ENCODE measurements at regions not wholly inside any gene's neighbourhood (a gene's known extent, or its start where the extent isn't known, plus 50 kb on each side); places are given as distances from the start of the nearest gene placed in this dataset.

DNA sequence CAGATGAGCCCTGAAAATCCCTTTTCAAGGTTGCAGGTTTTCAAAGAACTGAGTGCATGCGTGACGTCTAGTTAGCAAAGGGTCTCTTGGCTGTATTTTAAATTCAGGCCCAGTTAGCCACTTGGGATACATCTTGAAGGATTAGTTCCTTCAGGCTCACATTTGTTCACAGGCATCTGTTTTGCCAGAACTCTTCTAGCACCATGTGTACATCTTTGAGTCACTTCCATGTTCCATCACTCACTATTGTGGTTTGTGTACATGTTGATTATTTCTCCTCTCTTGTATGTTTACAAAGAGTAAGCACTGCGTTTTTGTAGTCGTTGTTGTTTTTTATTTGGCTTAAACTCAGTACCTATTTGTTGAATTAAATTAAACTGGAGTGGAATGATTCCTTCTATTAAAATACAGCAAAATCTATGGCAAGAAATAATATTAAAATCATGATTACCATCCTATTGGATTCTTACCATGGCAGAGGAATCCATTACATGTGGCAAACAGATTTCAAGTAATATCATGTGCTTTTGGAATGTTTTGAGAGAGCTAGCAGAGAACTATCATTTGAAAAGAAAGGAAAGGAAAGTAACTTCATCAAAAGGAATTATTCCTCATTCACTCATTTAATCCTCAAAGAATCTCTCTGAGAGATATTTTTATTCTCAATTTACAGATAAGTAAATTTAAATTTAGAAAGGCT lies 438.9 kb upstream of the FAR2 start:
- H3K27ac ChIP-seq (ENCODE audit: insufficient read depth in 1 of 2, low read depth in 1 of 2, low read length in 2 of 2, poor library complexity in 1 of 2, severe bottlenecking in 2 of 2), result no peak overlapping the region

DNA sequence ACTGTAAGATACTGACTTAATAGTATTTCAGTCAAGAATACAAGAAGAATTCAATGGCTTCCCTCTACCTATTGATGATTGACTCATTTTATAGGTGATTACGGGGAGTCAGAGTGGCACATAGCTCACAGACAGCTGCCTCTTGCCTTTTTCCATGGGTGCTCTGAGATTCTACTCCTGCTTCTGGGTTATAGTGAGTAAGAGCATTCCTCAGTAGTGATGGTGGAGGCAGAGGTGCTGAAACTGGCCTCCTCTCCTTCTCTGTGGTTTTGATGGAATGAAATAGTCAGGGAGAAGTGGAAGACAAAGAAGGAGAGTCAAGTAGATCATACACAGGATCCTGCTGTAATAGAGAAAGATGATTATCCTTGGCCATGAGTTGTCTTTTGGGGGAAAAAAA lies 438.2 kb upstream of the FAR2 start:
- POLR2A ChIA-PET, result no interaction called here
- DNase-seq, result no peak
- Histone ChIP-seq H3K36me3 (ENCODE audit: control insufficient read depth in 4 of 4, insufficient read depth in 4 of 4, low read length in 3 of 4) (no peaks in the 10 kb centered on the region), H3K27me3 (replicated peaks in 2 of 5; ENCODE audit: control insufficient read depth in 4 of 5, insufficient read depth in 5 of 5, low read length in 4 of 5) (no peaks in the 10 kb centered on the region), H3K27ac (ENCODE audit: insufficient read depth in 1 of 2, low read depth in 1 of 2, low read length in 2 of 2, poor library complexity in 1 of 2, severe bottlenecking in 2 of 2) (no peak overlapping the region), H3K9me3 (ENCODE audit: control extremely low read depth in 1 of 5, control insufficient read depth in 4 of 5, insufficient read depth in 2 of 5, low read depth in 1 of 5, low read length in 4 of 5) (no peaks in the 10 kb centered on the region), H3K4me1 (ENCODE audit: control extremely low read depth in 1 of 4, control insufficient read depth in 4 of 4, insufficient read depth in 4 of 4, low read length in 3 of 4) (no peaks in the 10 kb centered on the region), H3K4me3 (ENCODE audit: control insufficient read depth in 1 of 7, extremely low read depth in 1 of 7, insufficient read depth in 4 of 7, low read depth in 2 of 7, low read length in 6 of 7) (no peak overlapping the region)
- 100% methylated on average over 1 of the region's 1 CpG for WGBS (ENCODE audit: insufficient coverage)
- CTCF ChIA-PET, result interaction anchor here (0.7 kb wide), 1 partner anchor 27 kb away, joined by 3 read pairs; no protein-coding TSS in a partner anchor

More for the DNA sequence above, 438.9 kb upstream of the FAR2 start:
- no peaks in the 10 kb centered on the region for H3K4me1 ChIP-seq (ENCODE audit: control extremely low read depth in 1 of 4, control insufficient read depth in 4 of 4, insufficient read depth in 4 of 4, low read length in 3 of 4)
- DNase-seq, result no peak
- no peaks in the 10 kb centered on the region for H3K36me3 ChIP-seq (ENCODE audit: control insufficient read depth in 4 of 4, insufficient read depth in 4 of 4, low read length in 3 of 4)
- WGBS (ENCODE audit: insufficient coverage), result 97% methylated on average over 2 of the region's 4 CpGs
- H3K4me3 ChIP-seq (ENCODE audit: control insufficient read depth in 1 of 7, extremely low read depth in 1 of 7, insufficient read depth in 4 of 7, low read depth in 2 of 7, low read length in 6 of 7), result no peak overlapping the region
- H3K9me3 ChIP-seq (ENCODE audit: control extremely low read depth in 1 of 5, control insufficient read depth in 4 of 5, insufficient read depth in 2 of 5, low read depth in 1 of 5, low read length in 4 of 5), result no peaks in the 10 kb centered on the region
- H3K27me3 ChIP-seq (replicated peaks in 2 of 5; ENCODE audit: control insufficient read depth in 4 of 5, insufficient read depth in 5 of 5, low read length in 4 of 5), result no peaks in the 10 kb centered on the region
- ChIA-PET CTCF (interaction anchor here (0.7 kb wide), 1 partner anchor 26 kb away, joined by 3 read pairs; no protein-coding TSS in a partner anchor), POLR2A (no interaction called here)

DNA sequence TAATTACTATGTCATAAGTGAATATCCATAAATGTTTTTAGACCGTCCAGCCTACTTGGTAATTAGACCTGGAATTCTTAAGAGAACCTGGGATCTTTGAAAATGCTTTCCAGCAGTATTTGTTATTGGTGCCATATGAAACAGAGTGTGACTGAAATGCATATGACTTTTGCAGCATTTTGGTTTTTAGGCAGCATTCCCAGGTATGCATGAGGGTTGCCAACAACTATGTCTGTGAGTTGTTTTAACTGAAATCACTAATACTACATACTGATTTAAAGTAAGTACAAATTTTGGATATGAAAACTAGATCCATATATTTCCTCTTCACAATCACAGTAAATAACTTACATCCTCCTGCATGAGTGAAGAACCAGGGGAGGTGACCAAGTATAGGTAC lies 437.7 kb upstream of the FAR2 start:
- WGBS (ENCODE audit: insufficient coverage), result 100% methylated on average over 1 of the region's 1 CpG

DNA sequence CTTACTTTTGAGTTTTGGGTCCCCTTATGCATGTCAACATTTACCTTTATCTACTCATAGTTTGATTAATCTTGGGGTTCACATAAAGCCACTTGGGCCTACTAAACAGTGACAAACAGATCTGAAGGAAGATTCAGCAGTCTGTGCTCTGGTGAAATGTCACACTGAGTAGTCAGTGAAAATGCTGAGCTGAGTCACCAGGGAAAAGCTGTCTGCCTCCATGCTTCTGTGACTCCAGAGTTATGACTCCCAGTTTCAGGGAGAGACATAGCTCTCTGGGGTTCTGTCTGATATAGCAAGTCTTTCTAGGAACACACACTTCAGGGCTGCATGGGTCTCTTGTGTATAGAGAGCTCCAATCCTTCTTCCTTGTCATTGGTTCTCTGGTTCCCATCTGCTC lies 406.3 kb upstream of the FAR2 start:
- Histone ChIP-seq H3K4me3 (ENCODE audit: control insufficient read depth in 1 of 7, extremely low read depth in 1 of 7, insufficient read depth in 4 of 7, low read depth in 2 of 7, low read length in 6 of 7) (no peak overlapping the region), H3K36me3 (ENCODE audit: control insufficient read depth in 4 of 4, insufficient read depth in 4 of 4, low read length in 3 of 4) (no peaks in the 10 kb centered on the region), H3K27me3 (replicated peaks in 2 of 5; ENCODE audit: control insufficient read depth in 4 of 5, insufficient read depth in 5 of 5, low read length in 4 of 5) (no peaks in the 10 kb centered on the region), H3K4me1 (ENCODE audit: control extremely low read depth in 1 of 4, control insufficient read depth in 4 of 4, insufficient read depth in 4 of 4, low read length in 3 of 4) (no peaks in the 10 kb centered on the region), H3K9me3 (ENCODE audit: control extremely low read depth in 1 of 5, control insufficient read depth in 4 of 5, insufficient read depth in 2 of 5, low read depth in 1 of 5, low read length in 4 of 5) (no peaks in the 10 kb centered on the region), H3K27ac (ENCODE audit: insufficient read depth in 1 of 2, low read depth in 1 of 2, low read length in 2 of 2, poor library complexity in 1 of 2, severe bottlenecking in 2 of 2) (no peak overlapping the region)
- no peak for DNase-seq
- ChIA-PET CTCF (interaction anchor here (1.1 kb wide), 1 partner anchor 10 kb away, joined by 4 read pairs; no protein-coding TSS in a partner anchor), POLR2A (no interaction called here)

More for the DNA sequence above, 437.7 kb upstream of the FAR2 start:
- H3K4me3 ChIP-seq (ENCODE audit: control insufficient read depth in 1 of 7, extremely low read depth in 1 of 7, insufficient read depth in 4 of 7, low read depth in 2 of 7, low read length in 6 of 7), result no peak overlapping the region
- ChIA-PET POLR2A (no interaction called here), CTCF (no interaction called here)
- DNase-seq, result no peak
- H3K27me3 ChIP-seq (replicated peaks in 2 of 5; ENCODE audit: control insufficient read depth in 4 of 5, insufficient read depth in 5 of 5, low read length in 4 of 5), result no peaks in the 10 kb centered on the region
- H3K36me3 ChIP-seq (ENCODE audit: control insufficient read depth in 4 of 4, insufficient read depth in 4 of 4, low read length in 3 of 4), result no peaks in the 10 kb centered on the region
- no peak overlapping the region for H3K27ac ChIP-seq (ENCODE audit: insufficient read depth in 1 of 2, low read depth in 1 of 2, low read length in 2 of 2, poor library complexity in 1 of 2, severe bottlenecking in 2 of 2)
- H3K9me3 ChIP-seq (ENCODE audit: control extremely low read depth in 1 of 5, control insufficient read depth in 4 of 5, insufficient read depth in 2 of 5, low read depth in 1 of 5, low read length in 4 of 5), result no peaks in the 10 kb centered on the region
- no peaks in the 10 kb centered on the region for H3K4me1 ChIP-seq (ENCODE audit: control extremely low read depth in 1 of 4, control insufficient read depth in 4 of 4, insufficient read depth in 4 of 4, low read length in 3 of 4)

DNA sequence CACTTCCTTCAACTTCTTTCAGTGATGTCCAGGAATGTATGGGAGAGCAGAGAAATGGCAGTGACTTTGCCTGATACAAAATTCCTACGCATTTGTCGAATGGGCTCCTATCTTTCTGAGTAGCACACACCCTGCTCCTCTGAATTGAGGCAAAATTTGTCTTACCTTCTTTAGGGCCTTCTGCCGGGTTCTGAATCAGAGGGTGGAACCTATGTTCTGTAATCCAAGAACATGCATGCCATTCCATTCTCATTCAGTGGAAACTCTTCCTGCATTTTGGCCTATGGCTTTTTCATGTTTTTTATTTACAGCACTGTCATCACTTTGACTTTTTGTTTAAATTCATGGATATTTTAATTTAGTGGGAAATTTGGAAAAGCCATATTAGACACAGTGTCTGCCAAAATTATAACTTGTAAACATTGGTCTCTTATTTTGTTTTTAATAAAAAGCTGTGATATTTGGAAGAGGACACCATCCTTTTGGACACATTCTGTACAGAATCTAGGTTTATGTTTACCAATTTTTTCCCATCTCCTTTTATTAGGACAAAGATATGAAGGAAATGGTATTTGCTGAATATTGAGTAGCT lies 402.2 kb upstream of the FAR2 start:
- POLR2A ChIA-PET, result no interaction called here
- CTCF ChIA-PET, result no interaction called here
- Histone ChIP-seq H3K4me1 (ENCODE audit: control extremely low read depth in 1 of 4, control insufficient read depth in 4 of 4, insufficient read depth in 4 of 4, low read length in 3 of 4) (no peaks in the 10 kb centered on the region), H3K27ac (ENCODE audit: insufficient read depth in 1 of 2, low read depth in 1 of 2, low read length in 2 of 2, poor library complexity in 1 of 2, severe bottlenecking in 2 of 2) (no peak overlapping the region), H3K36me3 (ENCODE audit: control insufficient read depth in 4 of 4, insufficient read depth in 4 of 4, low read length in 3 of 4) (no peaks in the 10 kb centered on the region), H3K4me3 (ENCODE audit: control insufficient read depth in 1 of 7, extremely low read depth in 1 of 7, insufficient read depth in 4 of 7, low read depth in 2 of 7, low read length in 6 of 7) (no peak overlapping the region), H3K9me3 (ENCODE audit: control extremely low read depth in 1 of 5, control insufficient read depth in 4 of 5, insufficient read depth in 2 of 5, low read depth in 1 of 5, low read length in 4 of 5) (no peaks in the 10 kb centered on the region), H3K27me3 (replicated peaks in 2 of 5; ENCODE audit: control insufficient read depth in 4 of 5, insufficient read depth in 5 of 5, low read length in 4 of 5) (no peaks in the 10 kb centered on the region)
- DNase-seq, result no peak
- 95% methylated on average over 3 of the region's 3 CpGs for WGBS (ENCODE audit: insufficient coverage)

DNA sequence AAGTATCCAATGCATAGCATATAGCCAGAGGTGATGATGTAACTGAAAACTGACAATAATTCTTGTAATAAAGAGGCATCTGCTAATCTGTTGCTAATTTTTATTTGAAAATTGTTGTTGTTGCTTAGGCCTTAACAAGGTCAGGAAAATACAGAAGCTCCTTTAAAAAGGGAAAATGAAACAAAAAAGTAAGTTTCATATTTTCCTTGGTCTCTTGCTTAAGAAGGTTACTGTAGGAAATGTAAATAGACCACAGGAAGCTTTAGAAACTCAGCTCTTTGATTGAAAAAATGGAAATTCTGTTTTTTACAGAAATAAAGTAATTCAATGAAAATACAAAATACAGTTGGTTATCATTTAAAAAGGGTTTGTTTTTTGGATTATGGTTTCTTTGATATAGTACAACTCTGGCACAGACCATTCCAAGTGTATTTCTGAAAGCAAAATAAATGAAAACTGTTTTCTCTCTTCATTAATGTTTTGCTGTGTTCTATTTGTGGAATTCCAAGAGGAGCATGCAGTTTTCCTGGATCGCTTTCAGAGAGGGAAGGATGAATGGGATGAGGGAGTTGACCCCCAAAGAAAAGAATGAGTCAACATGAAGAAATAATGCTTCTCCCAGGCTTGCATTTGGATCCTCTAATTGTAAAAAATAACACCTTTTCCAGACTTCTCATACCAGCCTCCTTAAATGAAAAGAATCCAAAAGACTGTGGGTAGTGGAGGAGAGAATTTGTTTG lies 398.0 kb upstream of the FAR2 start:
- Histone ChIP-seq H3K9me3 (ENCODE audit: control extremely low read depth in 1 of 5, control insufficient read depth in 4 of 5, insufficient read depth in 2 of 5, low read depth in 1 of 5, low read length in 4 of 5) (no peaks in the 10 kb centered on the region), H3K27ac (ENCODE audit: insufficient read depth in 1 of 2, low read depth in 1 of 2, low read length in 2 of 2, poor library complexity in 1 of 2, severe bottlenecking in 2 of 2) (no peak overlapping the region), H3K4me1 (ENCODE audit: control extremely low read depth in 1 of 4, control insufficient read depth in 4 of 4, insufficient read depth in 4 of 4, low read length in 3 of 4) (no peaks in the 10 kb centered on the region), H3K36me3 (ENCODE audit: control insufficient read depth in 4 of 4, insufficient read depth in 4 of 4, low read length in 3 of 4) (no peaks in the 10 kb centered on the region), H3K4me3 (ENCODE audit: control insufficient read depth in 1 of 7, extremely low read depth in 1 of 7, insufficient read depth in 4 of 7, low read depth in 2 of 7, low read length in 6 of 7) (no peak overlapping the region), H3K27me3 (replicated peaks in 2 of 5; ENCODE audit: control insufficient read depth in 4 of 5, insufficient read depth in 5 of 5, low read length in 4 of 5) (no peaks in the 10 kb centered on the region)
- ChIA-PET CTCF (no interaction called here), POLR2A (no interaction called here)
- no CpG with 5 or more reads among the region's 1 CpG for WGBS (ENCODE audit: insufficient coverage)
- no peak for DNase-seq

DNA sequence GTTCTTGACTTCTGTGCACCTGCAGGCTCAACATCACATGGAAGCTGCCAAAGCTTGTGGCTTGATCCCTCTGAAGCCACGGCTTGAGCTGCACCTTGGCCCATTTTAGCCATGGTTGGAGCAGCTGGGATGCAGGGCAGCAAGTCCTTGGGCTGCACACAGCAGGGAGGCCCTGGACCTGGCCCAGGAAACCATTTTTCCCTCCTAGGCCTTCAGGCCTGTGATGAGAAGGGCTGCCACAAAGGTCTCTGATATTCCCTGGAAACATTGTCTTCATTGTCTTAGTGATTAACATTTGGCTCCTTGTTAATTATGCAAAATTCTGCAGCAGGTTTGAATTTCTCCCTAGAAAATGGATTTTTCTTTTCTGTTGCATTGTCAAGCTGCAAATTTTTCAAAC lies 394.1 kb upstream of the FAR2 start:
- WGBS (ENCODE audit: insufficient coverage), result 73% methylated on average over 1 of the region's 1 CpG
- no peak for DNase-seq
- POLR2A ChIA-PET, result no interaction called here
- Histone ChIP-seq H3K36me3 (ENCODE audit: control insufficient read depth in 4 of 4, insufficient read depth in 4 of 4, low read length in 3 of 4) (no peaks in the 10 kb centered on the region), H3K27ac (ENCODE audit: insufficient read depth in 1 of 2, low read depth in 1 of 2, low read length in 2 of 2, poor library complexity in 1 of 2, severe bottlenecking in 2 of 2) (no peak overlapping the region), H3K4me1 (ENCODE audit: control extremely low read depth in 1 of 4, control insufficient read depth in 4 of 4, insufficient read depth in 4 of 4, low read length in 3 of 4) (no peaks in the 10 kb centered on the region), H3K9me3 (ENCODE audit: control extremely low read depth in 1 of 5, control insufficient read depth in 4 of 5, insufficient read depth in 2 of 5, low read depth in 1 of 5, low read length in 4 of 5) (no peaks in the 10 kb centered on the region), H3K27me3 (replicated peaks in 2 of 5; ENCODE audit: control insufficient read depth in 4 of 5, insufficient read depth in 5 of 5, low read length in 4 of 5) (no peaks in the 10 kb centered on the region), H3K4me3 (ENCODE audit: control insufficient read depth in 1 of 7, extremely low read depth in 1 of 7, insufficient read depth in 4 of 7, low read depth in 2 of 7, low read length in 6 of 7) (no peak overlapping the region)
- CTCF ChIA-PET, result no interaction called here
